GM12865 (cell line): ENCODE measurements at regions not wholly inside any gene's neighbourhood (a gene's known extent, or its start where the extent isn't known, plus 50 kb on each side); places are given as distances from the start of the nearest gene placed in this dataset.

Experiments used
- DNase-seq: peaks from one replicate; pipeline ENCODE4 v3.0.0; 2010; ENCODE audit warnings: low read depth
- H3K4me3 ChIP-seq: 2 replicates; pipeline ENCODE4 v1.5.1; 2011; ENCODE audit warnings: mild to moderate bottlenecking, low read depth, low read length, control low read depth
- TF ChIP-seq, protein P1 (sequence below): IDR thresholded peaks from 2 replicates; pipeline ENCODE4 v1.5.1; 2011; ENCODE audit warnings: low read length, control low read depth, low read depth, inconsistent platforms; ENCODE audit not compliant: insufficient read depth; ENCODE audit errors: missing control alignments

DNA sequence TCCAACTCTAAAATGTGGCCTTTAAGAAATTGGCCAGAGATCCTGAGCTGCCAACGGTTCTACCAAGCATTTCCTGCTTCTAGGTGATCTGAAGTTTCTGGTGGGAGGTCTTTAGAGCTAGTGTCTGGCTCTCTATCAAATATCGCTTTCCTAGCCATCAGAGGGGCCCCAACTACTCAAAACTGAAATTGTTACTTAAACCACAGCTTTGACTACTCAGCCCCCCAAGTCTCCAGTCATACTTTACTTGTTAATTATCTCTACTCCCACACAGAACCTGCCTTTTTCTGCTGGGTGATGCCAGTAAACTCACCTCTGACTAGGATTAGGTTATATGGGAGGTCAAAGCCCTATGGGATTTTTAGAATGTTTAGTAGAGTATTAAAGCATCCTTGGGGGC lies 95.1 kb downstream of the FASLG start:
- no peak for DNase-seq
- no peak overlapping the region for H3K4me3 ChIP-seq
- TF ChIP-seq, protein P1, sequence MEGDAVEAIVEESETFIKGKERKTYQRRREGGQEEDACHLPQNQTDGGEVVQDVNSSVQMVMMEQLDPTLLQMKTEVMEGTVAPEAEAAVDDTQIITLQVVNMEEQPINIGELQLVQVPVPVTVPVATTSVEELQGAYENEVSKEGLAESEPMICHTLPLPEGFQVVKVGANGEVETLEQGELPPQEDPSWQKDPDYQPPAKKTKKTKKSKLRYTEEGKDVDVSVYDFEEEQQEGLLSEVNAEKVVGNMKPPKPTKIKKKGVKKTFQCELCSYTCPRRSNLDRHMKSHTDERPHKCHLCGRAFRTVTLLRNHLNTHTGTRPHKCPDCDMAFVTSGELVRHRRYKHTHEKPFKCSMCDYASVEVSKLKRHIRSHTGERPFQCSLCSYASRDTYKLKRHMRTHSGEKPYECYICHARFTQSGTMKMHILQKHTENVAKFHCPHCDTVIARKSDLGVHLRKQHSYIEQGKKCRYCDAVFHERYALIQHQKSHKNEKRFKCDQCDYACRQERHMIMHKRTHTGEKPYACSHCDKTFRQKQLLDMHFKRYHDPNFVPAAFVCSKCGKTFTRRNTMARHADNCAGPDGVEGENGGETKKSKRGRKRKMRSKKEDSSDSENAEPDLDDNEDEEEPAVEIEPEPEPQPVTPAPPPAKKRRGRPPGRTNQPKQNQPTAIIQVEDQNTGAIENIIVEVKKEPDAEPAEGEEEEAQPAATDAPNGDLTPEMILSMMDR = no peak

DNA sequence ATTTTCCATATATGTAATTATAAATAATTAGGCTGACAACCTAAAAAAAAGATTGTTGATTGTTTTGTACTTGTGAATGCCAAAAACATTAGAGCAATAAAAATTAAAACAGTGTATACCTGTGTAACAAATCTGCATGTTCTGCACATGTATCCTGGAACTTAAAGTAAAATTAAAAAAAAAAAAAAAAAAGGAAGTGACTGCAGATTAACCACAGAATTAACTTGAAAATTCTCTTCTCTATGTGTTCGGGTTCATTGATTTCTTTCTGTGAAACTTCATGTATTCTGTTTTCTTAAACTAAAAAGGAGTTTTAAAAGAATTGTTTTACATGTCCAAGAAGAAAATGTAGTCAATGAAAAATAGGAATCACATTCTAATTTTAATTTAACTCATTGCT lies 95.7 kb downstream of the FASLG start:
- TF ChIP-seq, protein P1 = no peak
- DNase-seq = no peak
- no peak overlapping the region for H3K4me3 ChIP-seq

GRCh38 chr1:172755099-172755498 lies 96.2 kb downstream of the FASLG start:
- DNase-seq = no peak
- TF ChIP-seq, protein P1 = no peak
- H3K4me3 ChIP-seq = no peak overlapping the region

DNA sequence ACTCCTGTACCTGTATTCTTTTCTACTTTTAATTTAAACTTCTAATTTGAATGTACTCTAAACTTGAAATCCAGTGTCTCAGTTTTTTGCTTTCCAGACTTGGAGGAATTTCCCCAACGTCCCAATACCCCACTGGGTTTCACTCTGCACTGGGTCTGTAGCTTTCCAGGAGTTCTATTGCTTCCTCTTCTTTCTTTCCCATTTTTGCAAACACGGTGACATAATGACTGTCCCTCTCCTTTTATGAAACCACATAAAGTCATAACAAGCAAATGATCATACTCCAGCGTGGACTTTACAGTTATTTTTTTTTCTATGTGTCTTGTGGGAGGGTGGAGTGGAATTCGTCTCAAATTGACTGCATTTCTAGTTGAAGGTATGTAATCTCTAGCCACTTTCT lies 97.1 kb downstream of the FASLG start:
- no peak overlapping the region for H3K4me3 ChIP-seq
- TF ChIP-seq, protein P1 = no peak
- DNase-seq = no peak

DNA sequence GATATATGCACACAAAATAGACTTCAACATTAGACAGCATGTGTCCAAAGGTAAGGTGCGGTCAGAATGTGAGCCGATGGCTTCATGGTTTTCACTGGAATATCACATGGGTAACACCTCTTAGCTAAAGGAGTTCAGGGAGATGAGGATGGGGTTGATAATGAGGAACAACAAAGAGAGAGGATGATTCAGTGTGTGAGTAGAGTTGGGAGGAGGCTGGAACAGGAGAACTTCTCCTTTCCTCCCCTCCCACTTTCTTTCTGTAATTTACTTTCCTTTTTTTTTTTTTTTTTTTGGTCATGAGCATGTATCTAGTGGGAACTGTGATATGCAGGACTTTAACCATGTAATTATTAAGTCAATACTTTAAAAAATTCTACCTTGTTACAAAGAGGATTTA lies 99.4 kb downstream of the FASLG start:
- TF ChIP-seq, protein P1 = no peak
- H3K4me3 ChIP-seq = no peak overlapping the region
- no peak for DNase-seq

- TF ChIP-seq, protein P1 = no peak
- DNase-seq = no peak
- no peak overlapping the region for H3K4me3 ChIP-seq
Measured at GRCh38 chr1:172760121-172760520, 101.2 kb downstream of the FASLG start.

DNA sequence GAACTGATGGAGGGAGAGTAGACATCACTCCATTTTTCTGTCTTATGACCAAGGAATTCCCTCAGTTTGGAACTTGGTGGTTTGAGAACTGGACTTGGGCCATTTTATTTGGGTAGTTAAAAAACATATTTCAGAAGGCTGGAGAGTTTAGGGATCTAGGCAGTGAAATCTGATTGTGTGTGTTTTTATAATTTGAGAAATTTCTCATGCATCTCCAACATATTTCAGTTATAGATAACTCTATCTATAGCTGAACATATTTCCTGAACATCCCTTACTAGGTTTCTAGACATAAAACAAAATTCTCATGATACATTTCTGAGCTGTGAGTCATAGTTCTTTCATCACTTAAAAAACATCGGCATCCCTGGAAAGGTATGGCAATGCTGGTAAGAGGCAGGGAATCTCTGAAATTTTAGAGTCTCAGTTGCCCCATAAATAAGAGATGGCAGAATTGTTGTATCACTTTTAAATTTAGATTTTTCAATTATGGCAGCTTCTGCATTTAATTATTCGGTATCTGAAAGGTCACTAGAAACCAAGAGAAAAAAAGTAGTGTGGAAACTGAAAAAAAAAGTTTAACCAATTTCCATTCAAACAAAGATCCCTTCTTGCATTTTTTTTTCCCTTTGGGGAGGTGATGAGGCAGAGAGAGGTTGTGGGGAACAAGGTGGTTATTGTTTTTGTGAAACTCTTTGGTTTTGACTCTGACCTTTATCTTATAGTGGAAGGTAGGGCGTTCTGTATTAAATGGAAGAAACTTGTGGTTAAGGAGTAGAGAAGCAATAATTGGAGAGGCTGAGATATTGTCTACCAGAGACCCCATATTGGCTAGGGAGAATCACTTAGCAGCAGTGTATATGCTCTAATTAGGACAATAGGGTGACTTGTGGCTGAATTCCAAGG lies 102.9 kb downstream of the FASLG start:
- TF ChIP-seq, protein P1 = no peak
- no peak overlapping the region for H3K4me3 ChIP-seq
- no peak for DNase-seq
